DND-41 (cell line): ENCODE measurements at regions not wholly inside any gene's neighbourhood (a gene's known extent, or its start where the extent isn't known, plus 50 kb on each side); places are given as distances from the start of the nearest gene placed in this dataset.
"Not testable (repeated sequence)": the region's sequence is repeated elsewhere in the genome, so short reads cannot be mapped to it uniquely, and the experiment has no call there.

Source experiments
- ATAC-seq: fragments of 200-7000 bp; cut with Tn5 transposase; 3 replicates; pipeline ENCODE4 v1.9.1; 2021; ENCODE audit warnings: low read depth; ENCODE audit not compliant: insufficient read depth
- DNase-seq: peaks from one replicate; pipeline ENCODE4 v3.0.0-alpha.2; 2020
- H2AFZ ChIP-seq: 2 replicates; pipeline ENCODE4 v1.6.0; 2012; ENCODE audit warnings: low read depth, low read length
- H3K27ac ChIP-seq: 2 replicates; pipeline ENCODE4 v1.5.1; 2012; ENCODE audit warnings: low read length, inconsistent platforms
- H3K27me3 ChIP-seq: fragments of 200-600 bp; sonication (generic); 2 replicates; pipeline ENCODE4 v1.6.0; 2012; ENCODE audit warnings: low read length, mild to moderate bottlenecking, inconsistent platforms; ENCODE audit not compliant: insufficient read depth, poor library complexity
- H3K36me3 ChIP-seq: 2 replicates; pipeline ENCODE4 v1.5.1; 2012; ENCODE audit warnings: low read length, inconsistent platforms; ENCODE audit not compliant: insufficient read depth
- H3K4me1 ChIP-seq: 2 replicates; pipeline ENCODE4 v1.5.1; 2012; ENCODE audit warnings: mild to moderate bottlenecking, low read length; ENCODE audit not compliant: insufficient read depth
- H3K4me2 ChIP-seq: 2 replicates; pipeline ENCODE4 v1.6.0; 2012; ENCODE audit warnings: mild to moderate bottlenecking, moderate library complexity, low read length, inconsistent platforms; ENCODE audit not compliant: insufficient read depth
- H3K4me3 ChIP-seq, 2 experiments: fragments of 200-600 bp in 1 of 2; shearing (Covaris generic) in 1 of 2; 2 replicates each; pipeline ENCODE4 v1.5.1; 2012 to 2016; ENCODE audit warnings: inconsistent platforms in 2 of 2, low read length in 2 of 2, mild to moderate bottlenecking in 2 of 2, low read depth in 1 of 2, moderate library complexity in 1 of 2
- H3K79me2 ChIP-seq: 2 replicates; pipeline ENCODE4 v1.6.0; 2012; ENCODE audit warnings: low read length, inconsistent platforms; ENCODE audit not compliant: insufficient read depth
- H3K9ac ChIP-seq: 2 replicates; pipeline ENCODE4 v1.6.0; 2012; ENCODE audit warnings: low read depth, mild to moderate bottlenecking, inconsistent platforms, low read length, moderate library complexity
- H3K9me3 ChIP-seq: 2 replicates; pipeline ENCODE4 v1.5.1; 2012; ENCODE audit warnings: low read length, moderate library complexity, mild to moderate bottlenecking, inconsistent platforms; ENCODE audit not compliant: insufficient read depth, severe bottlenecking
- H4K20me1 ChIP-seq: 2 replicates; pipeline ENCODE4 v1.6.0; 2012; ENCODE audit warnings: low read length; ENCODE audit not compliant: insufficient read depth
- EZH2 ChIP-seq: IDR thresholded peaks from 3 replicates; pipeline ENCODE4 v1.6.1; 2012; ENCODE audit warnings: borderline replicate concordance, low read depth, mild to moderate bottlenecking, moderate library complexity, low read length, inconsistent platforms; ENCODE audit not compliant: severe bottlenecking
- TF ChIP-seq, protein P1 (sequence below): IDR thresholded peaks from 2 replicates; pipeline ENCODE4 v1.5.1; 2012; ENCODE audit warnings: borderline replicate concordance, low read length, moderate library complexity, mild to moderate bottlenecking; ENCODE audit not compliant: poor library complexity, severe bottlenecking; ENCODE audit errors: extremely low read depth

DNA sequence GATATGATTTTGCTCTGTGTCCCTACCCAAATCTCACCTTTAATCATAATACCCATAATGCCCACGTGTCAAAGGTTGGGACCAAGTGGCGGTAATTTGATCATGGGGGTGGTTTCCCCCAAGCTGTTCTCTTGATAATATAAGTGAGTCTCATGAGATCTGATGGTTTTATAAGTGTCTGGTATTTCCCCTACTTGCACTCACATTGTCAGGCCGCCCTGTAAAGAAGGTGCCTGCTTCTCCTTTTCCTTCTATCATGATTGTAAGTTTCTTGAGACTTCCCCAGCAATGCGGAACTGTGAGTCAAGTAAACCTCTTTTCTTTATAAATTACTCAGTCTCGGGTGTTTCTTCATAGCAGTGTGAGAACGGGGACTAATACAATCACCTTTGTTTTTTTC is 279.8 kb downstream of the ARPP21 start:
- TF ChIP-seq, protein P1, sequence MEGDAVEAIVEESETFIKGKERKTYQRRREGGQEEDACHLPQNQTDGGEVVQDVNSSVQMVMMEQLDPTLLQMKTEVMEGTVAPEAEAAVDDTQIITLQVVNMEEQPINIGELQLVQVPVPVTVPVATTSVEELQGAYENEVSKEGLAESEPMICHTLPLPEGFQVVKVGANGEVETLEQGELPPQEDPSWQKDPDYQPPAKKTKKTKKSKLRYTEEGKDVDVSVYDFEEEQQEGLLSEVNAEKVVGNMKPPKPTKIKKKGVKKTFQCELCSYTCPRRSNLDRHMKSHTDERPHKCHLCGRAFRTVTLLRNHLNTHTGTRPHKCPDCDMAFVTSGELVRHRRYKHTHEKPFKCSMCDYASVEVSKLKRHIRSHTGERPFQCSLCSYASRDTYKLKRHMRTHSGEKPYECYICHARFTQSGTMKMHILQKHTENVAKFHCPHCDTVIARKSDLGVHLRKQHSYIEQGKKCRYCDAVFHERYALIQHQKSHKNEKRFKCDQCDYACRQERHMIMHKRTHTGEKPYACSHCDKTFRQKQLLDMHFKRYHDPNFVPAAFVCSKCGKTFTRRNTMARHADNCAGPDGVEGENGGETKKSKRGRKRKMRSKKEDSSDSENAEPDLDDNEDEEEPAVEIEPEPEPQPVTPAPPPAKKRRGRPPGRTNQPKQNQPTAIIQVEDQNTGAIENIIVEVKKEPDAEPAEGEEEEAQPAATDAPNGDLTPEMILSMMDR: no peak
- TF ChIP-seq EZH2: no peak
- H3K36me3 ChIP-seq: no peaks in the 10 kb centered on the region
- H3K9ac ChIP-seq: no peak overlapping the region
- H3K27ac ChIP-seq: no peak overlapping the region
- no peak overlapping the region for H2AFZ ChIP-seq
- H4K20me1 ChIP-seq: no peaks in the 10 kb centered on the region
- H3K9me3 ChIP-seq: peaks cover 9% of the 10 kb centered on the region
- H3K79me2 ChIP-seq: no peaks in the 10 kb centered on the region
- H3K27me3 ChIP-seq: no peaks in the 10 kb centered on the region
- H3K4me1 ChIP-seq: peaks cover 2% of the 10 kb centered on the region; the same call in 1 of the 2 replicates
- ATAC-seq (no peak), DNase-seq (no peak)
- no peak overlapping the region for H3K4me3 ChIP-seq
- H3K4me2 ChIP-seq: no peak overlapping the region

DNA sequence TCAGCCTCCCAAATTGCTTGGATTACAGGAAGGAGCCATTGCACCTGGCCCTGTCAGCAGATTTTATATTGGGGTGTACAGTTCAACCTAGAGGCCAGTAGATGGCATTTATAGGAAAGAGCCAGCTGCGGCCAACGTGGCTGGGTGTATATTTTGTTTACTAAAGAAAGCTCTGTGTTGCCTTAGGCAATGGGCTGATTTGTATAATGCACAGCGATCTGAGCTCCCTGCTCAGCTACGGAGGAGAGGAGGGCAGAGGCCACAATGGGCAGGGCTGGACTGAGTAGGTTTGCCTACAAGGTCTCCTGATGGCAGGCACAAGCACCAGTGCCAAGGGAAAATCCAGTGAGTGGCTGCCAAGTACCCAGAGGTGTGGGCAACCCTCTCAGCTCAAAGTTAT is 282.4 kb downstream of the ARPP21 start:
- Histone ChIP-seq H3K79me2 (no peaks in the 10 kb centered on the region), H2AFZ (no peak overlapping the region), H3K9ac (no peak overlapping the region), H3K27me3 (no peaks in the 10 kb centered on the region), H3K4me2 (no peak overlapping the region), H3K4me1 (peaks cover 2% of the 10 kb centered on the region; the same call in 1 of the 2 replicates), H3K36me3 (no peaks in the 10 kb centered on the region), H4K20me1 (no peaks in the 10 kb centered on the region), H3K9me3 (peaks cover 9% of the 10 kb centered on the region), H3K4me3 (no peak overlapping the region), H3K27ac (no peak overlapping the region)
- TF ChIP-seq, protein P1: no peak
- TF ChIP-seq EZH2: no peak
- DNase-seq (no peak), ATAC-seq (no peak)

DNA sequence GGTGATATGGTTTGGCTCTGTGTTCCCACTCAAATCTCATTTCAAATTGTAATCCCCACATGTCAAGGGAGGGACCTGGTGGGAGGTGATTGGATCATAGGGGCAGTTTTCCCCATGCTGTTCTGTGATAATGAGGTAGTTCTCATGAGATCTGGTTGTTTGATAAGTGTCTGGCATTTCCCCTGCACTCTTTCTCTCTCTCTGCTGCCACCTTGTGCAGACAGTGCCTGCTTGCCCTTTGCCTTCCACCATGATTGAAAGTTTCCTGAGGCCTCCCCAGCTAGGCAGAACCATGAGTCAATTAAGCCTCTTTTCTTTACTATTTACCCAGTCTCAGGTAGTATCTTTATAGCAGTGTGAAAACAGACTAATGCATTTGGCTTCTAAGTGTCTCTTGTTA is 284.7 kb downstream of the ARPP21 start:
- H4K20me1 ChIP-seq, H3K9me3 ChIP-seq, H3K27ac ChIP-seq, H3K4me3 ChIP-seq, H3K9ac ChIP-seq, H3K36me3 ChIP-seq, H2AFZ ChIP-seq, H3K79me2 ChIP-seq, H3K27me3 ChIP-seq, H3K4me2 ChIP-seq, H3K4me1 ChIP-seq: not testable (repeated sequence)
- TF ChIP-seq, protein P1: peak; percentile 75
- DNase-seq: peak; percentile 56
- peak; percentile 89 for ATAC-seq

DNA sequence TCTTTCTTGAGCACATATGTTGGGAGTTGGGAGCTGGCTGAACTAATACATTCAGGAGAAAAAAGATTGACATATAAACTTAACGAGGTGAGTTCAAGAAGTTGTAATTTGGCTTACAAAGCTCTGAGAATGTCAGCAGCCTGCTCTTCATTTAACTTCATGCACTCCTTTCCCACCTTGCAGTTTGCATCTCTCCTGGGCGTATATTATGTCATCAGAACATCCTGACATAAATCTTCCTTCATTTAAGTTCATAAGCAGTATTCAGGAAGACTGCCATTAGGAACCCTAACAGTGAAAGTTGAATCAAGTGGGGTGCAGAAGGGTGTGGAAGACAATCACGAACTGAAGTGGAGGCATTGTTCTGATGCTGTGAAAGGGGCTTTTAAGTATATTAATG is 288.1 kb downstream of the ARPP21 start:
- no peak for ATAC-seq
- no peak overlapping the region for H2AFZ ChIP-seq
- H3K4me1 ChIP-seq: peaks cover 2% of the 10 kb centered on the region; the same call in 1 of the 2 replicates
- no peaks in the 10 kb centered on the region for H4K20me1 ChIP-seq
- no peaks in the 10 kb centered on the region for H3K36me3 ChIP-seq
- H3K9me3 ChIP-seq: no peaks in the 10 kb centered on the region
- no peak overlapping the region for H3K4me3 ChIP-seq
- DNase-seq: no peak
- TF ChIP-seq, protein P1: no peak
- TF ChIP-seq EZH2: no peak
- no peak overlapping the region for H3K4me2 ChIP-seq
- no peaks in the 10 kb centered on the region for H3K27me3 ChIP-seq
- no peaks in the 10 kb centered on the region for H3K79me2 ChIP-seq
- no peak overlapping the region for H3K9ac ChIP-seq
- no peak overlapping the region for H3K27ac ChIP-seq
